Lung (tissue), 11 donors: ENCODE measurements at regions not wholly inside any gene's neighbourhood (a gene's known extent, or its start where the extent isn't known, plus 50 kb on each side); places are given as distances from the start of the nearest gene placed in this dataset.

Source experiments
- ATAC-seq: fragments of 200-7000 bp; cut with Tn5 transposase; one replicate; pipeline ENCODE4 v1.9.1; 2020; ENCODE audit warnings: moderate number of reproducible peaks; ENCODE audit not compliant: insufficient read depth, low FRiP score
- DNase-seq, 3 donors: peaks; one replicate each; pipeline ENCODE4 v3.0.0-alpha.2; 2013 to 2017
- H3K27ac ChIP-seq, 2 donors: one replicate each; pipeline ENCODE4 v1.5.1; 2013; ENCODE audit warnings: mild to moderate bottlenecking in 2 of 2, moderate library complexity in 2 of 2, control low read depth in 1 of 2, inconsistent platforms in 1 of 2, low read depth in 1 of 2, low read length in 1 of 2
- H3K27me3 ChIP-seq, 3 donors: one replicate each; pipeline ENCODE4 v1.5.1; 2013; ENCODE audit warnings: low read length in 2 of 3; ENCODE audit not compliant: control insufficient read depth in 3 of 3, insufficient read depth in 3 of 3
- H3K36me3 ChIP-seq, 4 donors: one replicate each; pipeline ENCODE4 v1.5.1; 2013; ENCODE audit warnings: low read length in 4 of 4, mild to moderate bottlenecking in 1 of 4, moderate library complexity in 1 of 4; ENCODE audit not compliant: control insufficient read depth in 4 of 4, insufficient read depth in 4 of 4
- H3K4me1 ChIP-seq, 5 donors: one replicate each; pipeline ENCODE4 v1.5.1; 2013; ENCODE audit warnings: low read length in 5 of 5, mild to moderate bottlenecking in 2 of 5, moderate library complexity in 1 of 5; ENCODE audit not compliant: control insufficient read depth in 5 of 5, insufficient read depth in 5 of 5
- H3K4me3 ChIP-seq: one replicate; pipeline ENCODE4 v1.5.1; 2013; ENCODE audit warnings: mild to moderate bottlenecking, control low read depth, moderate library complexity
- H3K9ac ChIP-seq, 2 donors: one replicate each; pipeline ENCODE4 v1.5.1; 2013; ENCODE audit warnings: low read length in 2 of 2, control low read depth in 1 of 2; ENCODE audit not compliant: insufficient read depth in 1 of 2
- H3K9me3 ChIP-seq, 4 donors: one replicate each; pipeline ENCODE4 v1.5.1; 2013; ENCODE audit warnings: low read length in 3 of 4, mild to moderate bottlenecking in 1 of 4, moderate library complexity in 1 of 4; ENCODE audit not compliant: control insufficient read depth in 4 of 4, insufficient read depth in 3 of 4
- WGBS, 2 donors: extraction: QIAGEN DNeasy Blood & Tissue Kit; methylation state at CpG; one replicate each; pipeline ENCODE4 v1.1.7; 2013; 5-methylcytosine and 5-hydroxymethylcytosine counted together
- TF ChIP-seq, protein P1 (sequence below): IDR thresholded peaks from 2 replicates; pipeline ENCODE4 v1.5.1; 2012; ENCODE audit warnings: mild to moderate bottlenecking; ENCODE audit errors: control extremely low read depth, extremely low read depth
- donor health status: control.
- donor health status: control.
- donor health status: Bipolar disorder and iron deficiency.
- donor health status: healthy.
- donor health status: DM: yes; HTN: yes; CAD: no.

- Histone ChIP-seq H3K9ac (no peak overlapping the region), H3K27me3 (no peaks in the 10 kb centered on the region), H3K27ac (no peak overlapping the region), H3K4me1 (no peaks in the 10 kb centered on the region), H3K9me3 (no peaks in the 10 kb centered on the region), H3K4me3 (no peak overlapping the region), H3K36me3 (no peaks in the 10 kb centered on the region)
- ATAC-seq (no peak), DNase-seq (no peak)
- TF ChIP-seq, protein P1, sequence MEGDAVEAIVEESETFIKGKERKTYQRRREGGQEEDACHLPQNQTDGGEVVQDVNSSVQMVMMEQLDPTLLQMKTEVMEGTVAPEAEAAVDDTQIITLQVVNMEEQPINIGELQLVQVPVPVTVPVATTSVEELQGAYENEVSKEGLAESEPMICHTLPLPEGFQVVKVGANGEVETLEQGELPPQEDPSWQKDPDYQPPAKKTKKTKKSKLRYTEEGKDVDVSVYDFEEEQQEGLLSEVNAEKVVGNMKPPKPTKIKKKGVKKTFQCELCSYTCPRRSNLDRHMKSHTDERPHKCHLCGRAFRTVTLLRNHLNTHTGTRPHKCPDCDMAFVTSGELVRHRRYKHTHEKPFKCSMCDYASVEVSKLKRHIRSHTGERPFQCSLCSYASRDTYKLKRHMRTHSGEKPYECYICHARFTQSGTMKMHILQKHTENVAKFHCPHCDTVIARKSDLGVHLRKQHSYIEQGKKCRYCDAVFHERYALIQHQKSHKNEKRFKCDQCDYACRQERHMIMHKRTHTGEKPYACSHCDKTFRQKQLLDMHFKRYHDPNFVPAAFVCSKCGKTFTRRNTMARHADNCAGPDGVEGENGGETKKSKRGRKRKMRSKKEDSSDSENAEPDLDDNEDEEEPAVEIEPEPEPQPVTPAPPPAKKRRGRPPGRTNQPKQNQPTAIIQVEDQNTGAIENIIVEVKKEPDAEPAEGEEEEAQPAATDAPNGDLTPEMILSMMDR: no peak
- 93 to 100% methylated on average over 1 of the region's 1 CpG for WGBS, 2 donors
Measured at GRCh38 chr5:144004751-144005150, 165.7 kb downstream of the YIPF5 start.

DNA sequence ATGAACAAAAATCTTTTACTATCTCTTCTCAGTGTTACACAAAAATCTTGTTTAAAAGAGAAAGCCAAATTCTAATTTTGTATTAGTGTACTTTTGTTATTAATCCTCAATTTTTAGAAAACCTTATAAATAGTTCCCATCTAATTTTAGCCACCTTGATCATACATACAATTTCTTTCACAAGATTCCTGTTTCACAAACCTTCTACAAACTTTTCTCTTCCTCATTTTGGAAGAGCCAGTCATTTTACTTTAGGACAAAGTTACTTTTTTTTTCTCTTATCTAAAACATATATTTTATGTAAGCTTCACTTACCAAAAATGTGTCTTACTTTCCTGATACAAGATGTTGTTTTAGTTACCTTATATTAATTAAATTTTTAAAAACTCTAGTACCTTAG is 161.3 kb downstream of the YIPF5 start:
- no peaks in the 10 kb centered on the region for H3K4me1 ChIP-seq
- TF ChIP-seq, protein P1: no peak
- no peak for DNase-seq

GRCh38 chr5:144011388-144011787 is 159.1 kb downstream of the YIPF5 start:
- Histone ChIP-seq H3K9ac (no peak overlapping the region), H3K27me3 (no peaks in the 10 kb centered on the region), H3K9me3 (peaks cover 0 to 5% (median 0%) of the 10 kb centered on the region in 4 donors), H3K27ac (no peak overlapping the region), H3K4me1 (peaks cover 0 to 2% (median 0%) of the 10 kb centered on the region in 5 donors), H3K36me3 (no peaks in the 10 kb centered on the region), H3K4me3 (no peak overlapping the region)
- TF ChIP-seq, protein P1: no peak
- no peak for ATAC-seq
- DNase-seq: no peak

More for the DNA sequence above, 161.3 kb downstream of the YIPF5 start:
- Histone ChIP-seq H3K27me3 (no peaks in the 10 kb centered on the region), H3K36me3 (no peaks in the 10 kb centered on the region), H3K9me3 (peaks cover 0 to 2% (median 0%) of the 10 kb centered on the region in 4 donors), H3K4me3 (no peak overlapping the region), H3K9ac (no peak overlapping the region), H3K27ac (no peak overlapping the region)
- no peak for ATAC-seq

GRCh38 chr5:144013816-144014215 is 156.6 kb downstream of the YIPF5 start:
- H3K27me3 ChIP-seq: no peaks in the 10 kb centered on the region
- no peaks in the 10 kb centered on the region for H3K36me3 ChIP-seq
- TF ChIP-seq, protein P1: no peak
- H3K9me3 ChIP-seq: peaks cover 0 to 5% (median 0%) of the 10 kb centered on the region in 4 donors
- H3K4me3 ChIP-seq: no peak overlapping the region
- ATAC-seq (no peak), DNase-seq (no peak)
- H3K9ac ChIP-seq: no peak overlapping the region
- 64 to 93% methylated on average over 2 of the region's 2 CpGs for WGBS, 2 donors
- peaks cover 0 to 2% (median 0%) of the 10 kb centered on the region in 5 donors for H3K4me1 ChIP-seq
- no peak overlapping the region for H3K27ac ChIP-seq
